ENCODE measurements at regions not wholly inside any gene's neighbourhood (a gene's known extent, or its start where the extent isn't known, plus 50 kb on each side); places are given as distances from the start of the nearest gene placed in this dataset.
A peak's percentile ranks its signal among the peaks of the same experiment; 100 is the strongest.

- TF ChIP-seq EZH2 (IDR thresholded peaks at IDR 0.05) (no peak), CTCF (IDR thresholded peaks at IDR 0.05) (no peak)
- Histone ChIP-seq H3K9ac (no peak overlapping the region), H3K9me3 (ENCODE audit: low read depth) (peaks cover 4% of the 10 kb centered on the region), H3K79me2 (ENCODE audit: low read depth) (no peaks in the 10 kb centered on the region), H3K4me1 (peaks cover 24% of the 10 kb centered on the region), H2AFZ (replicated peaks) (no peak overlapping the region), H3F3A (ENCODE audit: low read depth) (peaks cover 11% of the 10 kb centered on the region), H3K27me3 (no peaks in the 10 kb centered on the region), H3K4me3 (no peak overlapping the region), H3K4me2 (no peak overlapping the region), H3K36me3 (no peaks in the 10 kb centered on the region), H4K20me1 (ENCODE audit: low read depth) (no peaks in the 10 kb centered on the region), H3K27ac (no peak overlapping the region)
- Mint-ChIP-seq H3K36me3 (no peaks in the 10 kb centered on the region), H3K4me3 (no peak overlapping the region), H3K27me3 (ENCODE audit: insufficient read depth, low read depth) (peaks cover 4% of the 10 kb centered on the region), H3K4me1 (peaks cover 12% of the 10 kb centered on the region), H3K9me3 (no peaks in the 10 kb centered on the region), H3K27ac (no peak overlapping the region)
- no peak for DNase-seq (ENCODE audit: low spot score)
Observed at GRCh38 chr21:28635541-28635940, 357.1 kb downstream of the LTN1 start.

- Histone ChIP-seq H3K9me3 (ENCODE audit: low read depth) (no peaks in the 10 kb centered on the region), H3K9ac (no peak overlapping the region), H3K4me2 (no peak overlapping the region), H3K4me3 (no peak overlapping the region), H3K79me2 (ENCODE audit: low read depth) (no peaks in the 10 kb centered on the region), H2AFZ (replicated peaks) (no peak overlapping the region), H3F3A (ENCODE audit: low read depth) (no peaks in the 10 kb centered on the region), H4K20me1 (ENCODE audit: low read depth) (no peaks in the 10 kb centered on the region), H3K4me1 (peaks cover 11% of the 10 kb centered on the region), H3K27me3 (no peaks in the 10 kb centered on the region), H3K27ac (no peak overlapping the region), H3K36me3 (no peaks in the 10 kb centered on the region)
- Mint-ChIP-seq H3K9me3 (no peaks in the 10 kb centered on the region), H3K27me3 (ENCODE audit: insufficient read depth, low read depth) (peaks cover 4% of the 10 kb centered on the region), H3K4me1 (peaks cover 4% of the 10 kb centered on the region), H3K4me3 (no peak overlapping the region), H3K36me3 (no peaks in the 10 kb centered on the region), H3K27ac (no peak overlapping the region)
- no peak for DNase-seq (ENCODE audit: low spot score)
- no peak for TF ChIP-seq CTCF (IDR thresholded peaks at IDR 0.05)
- no peak for TF ChIP-seq EZH2 (IDR thresholded peaks at IDR 0.05)
- no peak for TF ChIP-seq EZH2phosphoT487 (IDR thresholded peaks at IDR 0.05)
Observed at GRCh38 chr21:28633839-28634555, 358.7 kb downstream of the LTN1 start.

GRCh38 chr21:28632755-28633408 lies 359.8 kb downstream of the LTN1 start:
- no peak overlapping the region for H3K4me3 ChIP-seq
- H3K27me3 Mint-ChIP-seq (ENCODE audit: insufficient read depth, low read depth): peaks cover 4% of the 10 kb centered on the region
- peak overlapping the region; percentile 23 for H3K4me2 ChIP-seq
- no peak overlapping the region for H3K27ac Mint-ChIP-seq
- peaks cover 11% of the 10 kb centered on the region for H3K4me1 ChIP-seq
- no peaks in the 10 kb centered on the region for H3K36me3 ChIP-seq
- no peak overlapping the region for H2AFZ ChIP-seq (replicated peaks)
- no peak overlapping the region for H3K27ac ChIP-seq
- H3F3A ChIP-seq (ENCODE audit: low read depth): no peaks in the 10 kb centered on the region
- no peak overlapping the region for H3K4me3 Mint-ChIP-seq
- H3K9me3 Mint-ChIP-seq: no peaks in the 10 kb centered on the region
- no peak overlapping the region for H3K9ac ChIP-seq
- no peaks in the 10 kb centered on the region for H3K36me3 Mint-ChIP-seq
- peak; percentile 50 for DNase-seq (ENCODE audit: low spot score)
- peaks cover 4% of the 10 kb centered on the region for H3K4me1 Mint-ChIP-seq
- H4K20me1 ChIP-seq (ENCODE audit: low read depth): no peaks in the 10 kb centered on the region
- no peaks in the 10 kb centered on the region for H3K27me3 ChIP-seq
- no peaks in the 10 kb centered on the region for H3K79me2 ChIP-seq (ENCODE audit: low read depth)
- H3K9me3 ChIP-seq (ENCODE audit: low read depth): no peaks in the 10 kb centered on the region
- TF ChIP-seq EZH2phosphoT487 (IDR thresholded peaks at IDR 0.05) (no peak), CTCF (IDR thresholded peaks at IDR 0.05) (no peak), EZH2 (IDR thresholded peaks at IDR 0.05) (no peak)
